ENCODE measurements at regions not wholly inside any gene's neighbourhood (a gene's known extent, or its start where the extent isn't known, plus 50 kb on each side); places are given as distances from the start of the nearest gene placed in this dataset.
"Not testable (repeated sequence)": the region's sequence is repeated elsewhere in the genome, so short reads cannot be mapped to it uniquely, and the experiment has no call there.

GRCh38 chr12:107379142-107379851, 285.9 kb upstream of the CRY1 start:
- H3K27me3 ChIP-seq (ENCODE audit: control insufficient read depth in 1 of 2, insufficient read depth in 2 of 2, low read length in 2 of 2); H2AFZ ChIP-seq (ENCODE audit: low read length); H3K27ac ChIP-seq (ENCODE audit: extremely low read length, insufficient read depth, low read length); CTCF ChIA-PET (ENCODE audit: low intra/inter-chr PET ratio, low total read pairs); H3K9me3 ChIP-seq (ENCODE audit: low read length); in situ Hi-C loops (cut with HindIII; ENCODE audit: extremely low pct_ligation_motif_present, low pct_unique_long_range_greater_than_20kb); POLR2A ChIA-PET; H4K20me1 ChIP-seq (ENCODE audit: insufficient read depth, low read length); intact Hi-C loops (cut with micrococcal nuclease; ENCODE audit: unreplicated experiment); H3K9ac ChIP-seq (ENCODE audit: insufficient read depth, low read depth, low read length); H3K36me3 ChIP-seq (replicated peaks in 1 of 2; ENCODE audit: control insufficient read depth in 1 of 2, insufficient read depth in 2 of 2, low read length in 2 of 2); H3K79me2 ChIP-seq (ENCODE audit: insufficient read depth, low read length); FAIRE-seq; BruUV-seq (replicated peaks); DNase-seq (ENCODE audit: low spot score): not testable (repeated sequence)
- peak; percentile 56 for ATAC-seq
- Histone ChIP-seq H3K4me3 (replicated peaks in 1 of 3; ENCODE audit: insufficient read depth in 1 of 3, low read depth in 2 of 3, low read length in 3 of 3) (peak overlapping the region; percentile 22 to 35 (median 24); a peak in 5 of 6 replicates), H3K4me2 (ENCODE audit: low read depth, low read length) (peak overlapping the region; percentile 83), H3K4me1 (ENCODE audit: insufficient read depth, low read length) (peaks cover 44% of the 10 kb centered on the region)
- 0 out of 2 replicates have a peak, but pooled peaks have one; percentile 14 for TF ChIP-seq FOSL2 (CRISPR knock-in tag; IDR thresholded peaks at IDR 0.05)
- 65% methylated on average over 6 of the region's 6 CpGs for WGBS (ENCODE audit: low lambda C conversion rate)

- ChIA-PET POLR2A (no interaction called here), CTCF (ENCODE audit: low intra/inter-chr PET ratio, low total read pairs) (no interaction called here)
- intact Hi-C loops (cut with micrococcal nuclease; ENCODE audit: unreplicated experiment) = no loop called here
- Histone ChIP-seq H3K79me2 (ENCODE audit: insufficient read depth, low read length) (peaks cover 8% of the 10 kb centered on the region), H3K4me1 (ENCODE audit: insufficient read depth, low read length) (peaks cover 37% of the 10 kb centered on the region), H4K20me1 (ENCODE audit: insufficient read depth, low read length) (no peaks in the 10 kb centered on the region), H3K9me3 (ENCODE audit: low read length) (no peaks in the 10 kb centered on the region), H3K4me2 (ENCODE audit: low read depth, low read length) (peak overlapping the region; percentile 83), H3K9ac (ENCODE audit: insufficient read depth, low read depth, low read length) (0 out of 2 replicates have a peak overlapping the region, but pooled peaks have one; percentile 25), H3K4me3 (replicated peaks in 1 of 3; ENCODE audit: insufficient read depth in 1 of 3, low read depth in 2 of 3, low read length in 3 of 3) (peak overlapping the region; percentile 22 to 35 (median 24); a peak in 5 of 6 replicates), H3K27me3 (ENCODE audit: control insufficient read depth in 1 of 2, insufficient read depth in 2 of 2, low read length in 2 of 2) (no peaks in the 10 kb centered on the region), H3K36me3 (replicated peaks in 1 of 2; ENCODE audit: control insufficient read depth in 1 of 2, insufficient read depth in 2 of 2, low read length in 2 of 2) (no peaks in the 10 kb centered on the region), H2AFZ (ENCODE audit: low read length) (no peak overlapping the region), H3K27ac (ENCODE audit: extremely low read length, insufficient read depth, low read length) (no peak overlapping the region)
- no TSS peak for BruUV-seq (replicated peaks)
- DNase-seq (ENCODE audit: low spot score) (peak; percentile 67), ATAC-seq (peak; percentile 79), FAIRE-seq (no peak)
- in situ Hi-C loops (cut with HindIII; ENCODE audit: extremely low pct_ligation_motif_present, low pct_unique_long_range_greater_than_20kb) = no loop called here
- WGBS (ENCODE audit: low lambda C conversion rate) = 3% methylated on average over 10 of the region's 15 CpGs
- TF ChIP-seq ZNF577 (CRISPR knock-in tag; IDR thresholded peaks at IDR 0.05; ENCODE audit: borderline replicate concordance, low read depth) (no peak), TGIF2 (CRISPR knock-in tag; IDR thresholded peaks at IDR 0.05) (0 out of 2 replicates have a peak, but pooled peaks have one; percentile 20), NR2F6 (IDR thresholded peaks at IDR 0.05) (no peak), NR2F6 (CRISPR knock-in tag; IDR thresholded peaks at IDR 0.05) (no peak)
- TF ChIP-seq, protein P1, sequence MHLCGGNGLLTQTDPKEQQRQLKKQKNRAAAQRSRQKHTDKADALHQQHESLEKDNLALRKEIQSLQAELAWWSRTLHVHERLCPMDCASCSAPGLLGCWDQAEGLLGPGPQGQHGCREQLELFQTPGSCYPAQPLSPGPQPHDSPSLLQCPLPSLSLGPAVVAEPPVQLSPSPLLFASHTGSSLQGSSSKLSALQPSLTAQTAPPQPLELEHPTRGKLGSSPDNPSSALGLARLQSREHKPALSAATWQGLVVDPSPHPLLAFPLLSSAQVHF (CRISPR knock-in tag; IDR thresholded peaks at IDR 0.05) = no peak
- TF ChIP-seq, protein P2, sequence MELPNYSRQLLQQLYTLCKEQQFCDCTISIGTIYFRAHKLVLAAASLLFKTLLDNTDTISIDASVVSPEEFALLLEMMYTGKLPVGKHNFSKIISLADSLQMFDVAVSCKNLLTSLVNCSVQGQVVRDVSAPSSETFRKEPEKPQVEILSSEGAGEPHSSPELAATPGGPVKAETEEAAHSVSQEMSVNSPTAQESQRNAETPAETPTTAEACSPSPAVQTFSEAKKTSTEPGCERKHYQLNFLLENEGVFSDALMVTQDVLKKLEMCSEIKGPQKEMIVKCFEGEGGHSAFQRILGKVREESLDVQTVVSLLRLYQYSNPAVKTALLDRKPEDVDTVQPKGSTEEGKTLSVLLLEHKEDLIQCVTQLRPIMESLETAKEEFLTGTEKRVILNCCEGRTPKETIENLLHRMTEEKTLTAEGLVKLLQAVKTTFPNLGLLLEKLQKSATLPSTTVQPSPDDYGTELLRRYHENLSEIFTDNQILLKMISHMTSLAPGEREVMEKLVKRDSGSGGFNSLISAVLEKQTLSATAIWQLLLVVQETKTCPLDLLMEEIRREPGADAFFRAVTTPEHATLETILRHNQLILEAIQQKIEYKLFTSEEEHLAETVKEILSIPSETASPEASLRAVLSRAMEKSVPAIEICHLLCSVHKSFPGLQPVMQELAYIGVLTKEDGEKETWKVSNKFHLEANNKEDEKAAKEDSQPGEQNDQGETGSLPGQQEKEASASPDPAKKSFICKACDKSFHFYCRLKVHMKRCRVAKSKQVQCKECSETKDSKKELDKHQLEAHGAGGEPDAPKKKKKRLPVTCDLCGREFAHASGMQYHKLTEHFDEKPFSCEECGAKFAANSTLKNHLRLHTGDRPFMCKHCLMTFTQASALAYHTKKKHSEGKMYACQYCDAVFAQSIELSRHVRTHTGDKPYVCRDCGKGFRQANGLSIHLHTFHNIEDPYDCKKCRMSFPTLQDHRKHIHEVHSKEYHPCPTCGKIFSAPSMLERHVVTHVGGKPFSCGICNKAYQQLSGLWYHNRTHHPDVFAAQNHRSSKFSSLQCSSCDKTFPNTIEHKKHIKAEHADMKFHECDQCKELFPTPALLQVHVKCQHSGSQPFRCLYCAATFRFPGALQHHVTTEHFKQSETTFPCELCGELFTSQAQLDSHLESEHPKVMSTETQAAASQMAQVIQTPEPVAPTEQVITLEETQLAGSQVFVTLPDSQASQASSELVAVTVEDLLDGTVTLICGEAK (IDR thresholded peaks at IDR 0.05) = no peak
- TF ChIP-seq, protein P2 (CRISPR knock-in tag; IDR thresholded peaks at IDR 0.05) = no peak
Observed at GRCh38 chr12:107379852-107380567, 286.7 kb upstream of the CRY1 start.
